ENCODE measurements at regions not wholly inside any gene's neighbourhood (a gene's known extent, or its start where the extent isn't known, plus 50 kb on each side); places are given as distances from the start of the nearest gene placed in this dataset.

DNA sequence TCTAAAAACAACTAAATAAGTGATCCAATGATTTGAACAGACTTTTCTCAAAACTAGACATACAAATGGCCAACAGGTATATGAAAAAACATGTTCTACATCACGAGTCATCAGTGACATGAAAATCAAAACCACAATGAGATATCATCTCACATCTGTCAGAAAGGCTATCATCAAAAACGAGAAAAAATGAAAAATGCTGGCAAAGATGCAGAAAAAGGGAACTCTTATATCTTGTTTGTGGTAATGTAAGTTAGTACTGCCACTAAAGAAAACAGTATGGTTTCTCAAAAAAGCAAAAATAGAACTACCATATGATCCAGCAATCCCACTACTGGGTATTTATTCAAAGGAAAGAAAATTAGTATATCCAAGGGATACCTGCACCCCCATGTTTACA, 152.9 kb upstream of the FOXN2 start:
- Histone ChIP-seq H3K27me3 (ENCODE audit: control insufficient read depth, extremely low read depth, insufficient read depth, low read length) (no peaks in the 10 kb centered on the region), H3K4me3 (ENCODE audit: control insufficient read depth in 2 of 3, extremely low read depth in 1 of 3, insufficient read depth in 2 of 3, low read depth in 1 of 3, low read length in 3 of 3) (no peak overlapping the region), H3K9ac (ENCODE audit: control insufficient read depth, extremely low read depth, insufficient read depth, low read length) (no peak overlapping the region), H4K20me1 (ENCODE audit: control insufficient read depth, extremely low read depth, insufficient read depth, low read length) (no peaks in the 10 kb centered on the region), H3K9me1 (ENCODE audit: control insufficient read depth, extremely low read depth, insufficient read depth, low read length) (no peaks in the 10 kb centered on the region), H2AFZ (ENCODE audit: control insufficient read depth, low read length) (no peak overlapping the region), H3K79me2 (ENCODE audit: control insufficient read depth, insufficient read depth, low read length) (no peaks in the 10 kb centered on the region), H3K4me2 (ENCODE audit: control insufficient read depth, extremely low read depth, insufficient read depth, low read depth, low read length) (no peak overlapping the region), H3K36me3 (ENCODE audit: control insufficient read depth in 2 of 2, extremely low read depth in 1 of 2, insufficient read depth in 2 of 2, low read length in 2 of 2) (no peaks in the 10 kb centered on the region), H3K9me3 (ENCODE audit: control insufficient read depth, low read depth, low read length) (no peaks in the 10 kb centered on the region), H3K27ac (ENCODE audit: control insufficient read depth, insufficient read depth, low read length) (no peak overlapping the region), H3K4me1 (ENCODE audit: control insufficient read depth, extremely low read depth, insufficient read depth, low read length) (no peaks in the 10 kb centered on the region)
- dilution Hi-C loops (cut with MboI; ENCODE audit: extremely low pct_ligation_motif_present, low sequenced_read_pairs), result no loop called here
- TF ChIP-seq, protein P1, sequence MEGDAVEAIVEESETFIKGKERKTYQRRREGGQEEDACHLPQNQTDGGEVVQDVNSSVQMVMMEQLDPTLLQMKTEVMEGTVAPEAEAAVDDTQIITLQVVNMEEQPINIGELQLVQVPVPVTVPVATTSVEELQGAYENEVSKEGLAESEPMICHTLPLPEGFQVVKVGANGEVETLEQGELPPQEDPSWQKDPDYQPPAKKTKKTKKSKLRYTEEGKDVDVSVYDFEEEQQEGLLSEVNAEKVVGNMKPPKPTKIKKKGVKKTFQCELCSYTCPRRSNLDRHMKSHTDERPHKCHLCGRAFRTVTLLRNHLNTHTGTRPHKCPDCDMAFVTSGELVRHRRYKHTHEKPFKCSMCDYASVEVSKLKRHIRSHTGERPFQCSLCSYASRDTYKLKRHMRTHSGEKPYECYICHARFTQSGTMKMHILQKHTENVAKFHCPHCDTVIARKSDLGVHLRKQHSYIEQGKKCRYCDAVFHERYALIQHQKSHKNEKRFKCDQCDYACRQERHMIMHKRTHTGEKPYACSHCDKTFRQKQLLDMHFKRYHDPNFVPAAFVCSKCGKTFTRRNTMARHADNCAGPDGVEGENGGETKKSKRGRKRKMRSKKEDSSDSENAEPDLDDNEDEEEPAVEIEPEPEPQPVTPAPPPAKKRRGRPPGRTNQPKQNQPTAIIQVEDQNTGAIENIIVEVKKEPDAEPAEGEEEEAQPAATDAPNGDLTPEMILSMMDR (optimal IDR thresholded peaks at IDR 0.05 in 1 of 3, IDR thresholded peaks at IDR 0.05 in 1 of 3, conservative IDR thresholded peaks at IDR 0.05 in 1 of 3; ENCODE audit: extremely low read depth in 1 of 3, insufficient read depth in 2 of 3, low read length in 3 of 3), result no peak
- no peak for TF ChIP-seq EZH2 (IDR thresholded peaks at IDR 0.05; ENCODE audit: low read length)
- no peak for FAIRE-seq
- DNase-seq (ENCODE audit: low read depth, low spot score), result no peak

DNA sequence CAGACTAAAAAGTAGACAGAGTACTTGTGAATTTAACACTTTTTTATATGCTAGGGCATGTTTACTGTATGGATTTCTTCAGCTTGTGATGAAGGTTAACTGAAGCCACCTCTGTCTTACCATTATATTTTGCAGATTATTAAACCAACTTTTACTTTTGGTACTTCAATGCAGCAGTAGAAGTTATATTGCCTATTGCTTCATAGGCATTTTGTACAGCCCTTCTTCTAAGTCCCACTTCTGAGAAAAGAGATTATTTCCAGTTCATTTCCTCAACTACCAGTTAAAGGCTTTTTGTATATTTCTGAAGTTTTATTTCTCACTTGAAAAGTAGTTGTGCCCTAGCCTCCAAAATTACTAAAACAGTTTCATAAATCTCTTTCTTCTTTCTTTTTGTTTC, 151.7 kb upstream of the FOXN2 start:
- no peak overlapping the region for H3K9ac ChIP-seq (ENCODE audit: control insufficient read depth, extremely low read depth, insufficient read depth, low read length)
- no peak overlapping the region for H3K4me2 ChIP-seq (ENCODE audit: control insufficient read depth, extremely low read depth, insufficient read depth, low read depth, low read length)
- H3K4me1 ChIP-seq (ENCODE audit: control insufficient read depth, extremely low read depth, insufficient read depth, low read length), result no peaks in the 10 kb centered on the region
- H3K4me3 ChIP-seq (ENCODE audit: control insufficient read depth in 2 of 3, extremely low read depth in 1 of 3, insufficient read depth in 2 of 3, low read depth in 1 of 3, low read length in 3 of 3), result no peak overlapping the region
- no peaks in the 10 kb centered on the region for H3K79me2 ChIP-seq (ENCODE audit: control insufficient read depth, insufficient read depth, low read length)
- no peak overlapping the region for H3K27ac ChIP-seq (ENCODE audit: control insufficient read depth, insufficient read depth, low read length)
- dilution Hi-C loops (cut with MboI; ENCODE audit: extremely low pct_ligation_motif_present, low sequenced_read_pairs), result no loop called here
- TF ChIP-seq EZH2 (IDR thresholded peaks at IDR 0.05; ENCODE audit: low read length), result no peak
- TF ChIP-seq, protein P1 (optimal IDR thresholded peaks at IDR 0.05 in 1 of 3, IDR thresholded peaks at IDR 0.05 in 1 of 3, conservative IDR thresholded peaks at IDR 0.05 in 1 of 3; ENCODE audit: extremely low read depth in 1 of 3, insufficient read depth in 2 of 3, low read length in 3 of 3), result no peak
- H3K9me3 ChIP-seq (ENCODE audit: control insufficient read depth, low read depth, low read length), result no peaks in the 10 kb centered on the region
- no peak for FAIRE-seq
- DNase-seq (ENCODE audit: low read depth, low spot score), result no peak
- no peaks in the 10 kb centered on the region for H4K20me1 ChIP-seq (ENCODE audit: control insufficient read depth, extremely low read depth, insufficient read depth, low read length)
- H3K36me3 ChIP-seq (ENCODE audit: control insufficient read depth in 2 of 2, extremely low read depth in 1 of 2, insufficient read depth in 2 of 2, low read length in 2 of 2), result no peaks in the 10 kb centered on the region
- H3K27me3 ChIP-seq (ENCODE audit: control insufficient read depth, extremely low read depth, insufficient read depth, low read length), result no peaks in the 10 kb centered on the region
- H3K9me1 ChIP-seq (ENCODE audit: control insufficient read depth, extremely low read depth, insufficient read depth, low read length), result no peaks in the 10 kb centered on the region
- H2AFZ ChIP-seq (ENCODE audit: control insufficient read depth, low read length), result no peak overlapping the region
